HG03025 (cell line): ENCODE measurements at regions not wholly inside any gene's neighbourhood (a gene's known extent, or its start where the extent isn't known, plus 50 kb on each side); places are given as distances from the start of the nearest gene placed in this dataset.
"Not testable (repeated sequence)": the region's sequence is repeated elsewhere in the genome, so short reads cannot be mapped to it uniquely, and the experiment has no call there.

Experiments
- ATAC-seq: cut with Tn5 transposase; IDR thresholded peaks from one replicate; pipeline ENCODE4 v1.9.1; 2021; ENCODE audit warnings: mild to moderate bottlenecking, moderate library complexity; ENCODE audit not compliant: unreplicated experiment, low FRiP score

DNA sequence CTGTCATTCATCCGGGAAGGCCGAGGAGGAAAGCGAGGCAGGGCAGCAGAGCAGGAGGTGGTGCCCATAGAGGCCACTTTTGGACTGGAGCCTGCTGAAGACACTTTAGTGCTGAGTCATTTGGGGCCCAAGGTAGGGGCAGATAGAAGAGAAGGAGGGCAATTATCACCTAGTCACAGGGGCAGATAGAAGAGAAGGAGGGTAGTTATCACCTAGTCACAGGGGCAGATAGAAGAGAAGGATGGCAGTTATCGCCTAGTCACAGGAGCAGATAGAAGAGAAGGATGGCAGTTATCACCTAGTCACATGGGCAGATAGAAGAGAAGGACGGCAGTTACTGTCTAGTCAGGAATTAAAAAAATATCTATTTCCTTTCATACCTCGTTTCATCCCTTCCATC lies 1372.6 kb downstream of the FOXD4L5 start:
- ATAC-seq = not testable (repeated sequence)

DNA sequence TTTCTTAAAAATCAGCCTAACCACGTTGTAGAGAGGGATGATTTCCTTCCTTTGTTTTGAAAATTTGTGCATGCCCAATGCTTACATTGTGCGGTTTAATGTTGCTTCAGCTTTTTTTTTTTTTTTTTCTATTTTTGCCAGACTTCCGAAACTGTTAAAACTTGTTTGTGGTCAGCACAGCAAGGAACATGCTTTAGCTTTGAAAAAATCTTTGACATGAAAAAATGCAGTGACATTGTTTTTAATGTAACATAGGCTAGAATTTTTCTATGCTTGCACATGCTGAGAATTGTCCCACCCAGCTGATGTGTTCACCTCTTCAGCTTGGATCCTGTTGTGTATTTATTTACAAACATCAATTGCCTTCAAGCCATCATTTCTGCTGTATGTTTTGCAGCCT lies 1375.9 kb downstream of the FOXD4L5 start:
- not testable (repeated sequence) for ATAC-seq

DNA sequence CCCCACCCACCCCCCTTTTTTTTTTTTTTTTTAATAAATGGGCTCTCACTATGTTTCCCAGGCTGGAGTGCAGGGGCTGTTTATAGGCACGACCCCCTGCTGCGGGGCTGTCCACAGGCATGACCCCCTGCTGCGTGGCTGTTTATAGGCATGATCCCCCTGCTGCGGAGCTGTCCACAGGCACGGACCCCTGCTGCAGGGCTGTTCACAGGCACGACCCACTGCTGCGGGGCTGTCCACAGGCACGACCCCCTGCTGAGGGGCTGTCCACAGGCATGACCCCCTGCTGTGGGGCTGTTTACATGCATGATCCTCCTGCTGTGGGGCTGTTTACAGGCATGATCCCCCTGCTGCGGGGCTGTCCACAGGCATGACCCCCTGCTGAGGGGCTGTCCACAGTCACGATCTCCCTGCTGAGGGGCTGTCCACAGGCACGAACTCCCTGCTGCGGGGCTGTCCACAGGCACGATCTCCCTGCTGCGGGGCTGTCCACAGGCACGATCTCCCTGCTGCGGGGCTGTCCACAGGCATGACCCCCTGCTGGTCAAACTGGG lies 1385.3 kb downstream of the FOXD4L5 start:
- ATAC-seq = not testable (repeated sequence)

DNA sequence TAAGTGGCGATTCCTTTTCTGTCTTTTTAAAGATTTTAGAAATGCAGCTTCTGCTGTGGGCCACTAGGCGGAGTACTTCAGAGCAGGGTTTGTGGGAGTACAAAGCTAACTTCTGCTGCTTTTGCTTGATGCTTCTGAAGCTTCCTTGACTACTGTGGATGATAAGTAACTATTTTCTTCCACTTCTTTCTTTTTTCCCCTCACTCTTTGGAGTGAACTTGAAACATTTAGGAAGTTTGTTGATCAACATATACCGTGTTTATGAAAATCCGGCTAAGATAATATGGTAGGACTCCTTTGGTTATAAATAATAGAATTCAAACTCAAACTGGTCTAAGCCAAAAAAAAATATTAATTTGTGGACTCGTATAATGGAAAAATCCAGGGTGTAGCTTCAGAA lies 1403.6 kb downstream of the FOXD4L5 start:
- not testable (repeated sequence) for ATAC-seq

DNA sequence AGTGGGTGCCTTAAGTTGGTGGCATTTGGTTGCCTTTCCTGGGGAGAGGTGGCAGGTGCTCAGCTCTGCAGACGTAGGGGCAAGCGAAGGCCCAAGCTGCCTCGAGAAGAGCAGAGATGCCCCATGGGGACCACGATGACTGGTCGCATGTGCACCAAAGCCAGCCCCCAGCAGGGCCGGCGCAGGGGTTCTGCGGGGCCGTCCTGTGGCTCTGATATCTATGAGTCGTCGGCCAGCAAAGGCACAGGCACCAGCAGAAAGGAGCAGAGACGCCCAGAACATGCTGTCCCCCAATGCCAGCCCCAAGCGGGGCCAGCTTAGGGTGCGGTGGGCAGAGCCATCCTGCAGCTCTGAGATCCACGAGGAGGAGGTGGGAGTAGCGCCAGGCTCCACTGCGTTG lies 1408.6 kb downstream of the FOXD4L5 start:
- ATAC-seq = not testable (repeated sequence)

DNA sequence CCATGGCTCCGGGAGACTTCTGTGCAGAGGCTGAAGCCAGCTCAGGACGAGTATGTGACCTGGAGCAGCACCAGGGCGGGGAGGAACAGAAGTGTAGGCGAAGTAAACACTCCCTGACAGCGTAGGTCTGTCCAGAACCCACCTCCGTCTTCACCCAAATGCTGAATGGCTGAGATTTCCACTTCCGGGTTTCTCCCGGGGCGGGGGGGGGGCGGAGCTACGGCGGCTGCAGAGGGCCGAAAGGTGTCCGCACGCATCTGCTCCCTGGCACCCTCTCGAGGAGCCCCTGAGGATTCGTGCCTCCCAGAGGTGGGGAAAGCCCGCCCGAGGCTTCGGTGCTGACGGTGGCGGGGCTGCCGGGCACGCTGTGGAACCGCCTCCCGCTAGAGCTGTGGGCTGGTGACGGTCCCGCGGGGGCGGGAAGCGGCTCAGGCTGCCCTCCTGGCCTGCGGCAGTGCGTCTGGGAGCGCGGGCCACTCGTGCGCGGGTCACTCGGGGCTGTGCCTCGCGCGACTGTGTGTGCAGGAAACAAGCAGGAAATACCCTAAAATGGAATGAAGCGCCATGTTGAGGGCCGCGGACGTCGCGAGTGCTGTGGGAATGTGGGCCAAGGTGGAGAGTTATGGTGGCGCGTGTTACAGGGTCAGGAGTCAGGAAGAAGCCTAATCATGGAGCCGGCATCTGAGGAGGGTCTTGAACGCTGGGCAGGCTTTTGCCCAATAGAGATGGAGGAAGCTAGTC lies 1425.4 kb downstream of the FOXD4L5 start:
- no peak for ATAC-seq

DNA sequence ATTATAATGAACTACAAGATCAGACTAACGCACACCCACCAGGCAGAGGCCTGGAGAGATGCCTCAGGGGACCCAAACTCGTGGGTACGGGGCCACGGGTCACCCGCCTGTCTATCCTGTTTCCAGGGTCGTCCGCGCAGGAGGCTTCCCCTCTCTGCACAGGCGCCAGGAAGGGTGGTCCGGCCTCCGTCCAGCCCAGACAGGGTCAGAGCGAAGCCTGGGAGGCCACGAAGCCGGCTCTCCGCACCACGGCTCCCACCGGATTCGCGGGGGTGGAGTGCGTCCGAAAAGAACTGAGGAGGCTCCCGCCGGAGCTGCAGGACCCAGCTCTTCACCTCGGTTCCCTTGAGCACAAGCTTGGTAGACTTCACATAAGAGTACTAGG lies 1425.9 kb downstream of the FOXD4L5 start:
- not testable (repeated sequence) for ATAC-seq

DNA sequence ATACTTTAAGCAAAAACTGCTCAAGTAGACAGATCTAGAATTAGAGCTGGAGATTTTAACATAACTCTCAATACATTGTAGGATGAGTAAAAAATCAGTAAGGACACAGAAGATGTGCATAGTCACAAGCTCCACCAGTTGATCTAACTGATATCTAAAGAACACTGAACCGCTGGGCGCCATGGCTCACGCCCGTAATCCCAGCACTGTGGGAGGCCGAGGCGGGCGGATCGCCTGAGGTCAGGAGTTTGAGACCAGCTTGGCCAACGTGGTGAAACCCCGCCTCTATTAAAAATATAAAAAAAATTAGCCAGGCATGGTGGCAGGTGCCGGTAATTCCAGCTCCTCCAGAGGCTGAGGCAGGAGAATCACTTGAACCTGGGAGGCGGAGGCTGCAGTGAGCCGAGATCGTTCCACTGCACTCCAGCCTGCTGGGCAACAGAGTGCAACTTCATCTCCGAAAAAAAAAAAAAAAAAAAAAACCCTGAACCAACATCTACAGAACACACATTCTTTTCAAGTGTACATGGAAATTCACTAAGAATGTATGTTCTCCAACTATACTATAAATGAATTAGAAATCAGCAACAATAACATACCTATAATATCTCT lies 1431.8 kb downstream of the FOXD4L5 start:
- ATAC-seq = not testable (repeated sequence)

DNA sequence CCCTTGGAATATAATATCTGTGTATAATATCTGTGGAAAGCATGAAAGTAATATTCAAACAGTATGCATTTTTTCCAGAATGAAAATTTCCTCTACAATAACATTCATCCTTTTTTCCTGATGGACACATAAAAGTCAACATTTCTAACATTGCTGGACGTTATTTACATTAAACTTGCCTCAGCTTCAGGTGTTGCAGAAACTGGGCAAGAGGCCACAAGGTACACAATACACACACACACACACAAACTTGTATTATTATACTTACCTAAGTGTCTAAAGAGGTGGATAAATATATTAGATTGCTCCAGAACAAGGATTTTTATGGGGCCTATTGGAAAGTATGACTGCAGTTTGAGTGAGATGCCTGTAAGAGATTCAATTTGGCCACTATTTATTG lies 1460.2 kb downstream of the FOXD4L5 start:
- ATAC-seq = not testable (repeated sequence)

DNA sequence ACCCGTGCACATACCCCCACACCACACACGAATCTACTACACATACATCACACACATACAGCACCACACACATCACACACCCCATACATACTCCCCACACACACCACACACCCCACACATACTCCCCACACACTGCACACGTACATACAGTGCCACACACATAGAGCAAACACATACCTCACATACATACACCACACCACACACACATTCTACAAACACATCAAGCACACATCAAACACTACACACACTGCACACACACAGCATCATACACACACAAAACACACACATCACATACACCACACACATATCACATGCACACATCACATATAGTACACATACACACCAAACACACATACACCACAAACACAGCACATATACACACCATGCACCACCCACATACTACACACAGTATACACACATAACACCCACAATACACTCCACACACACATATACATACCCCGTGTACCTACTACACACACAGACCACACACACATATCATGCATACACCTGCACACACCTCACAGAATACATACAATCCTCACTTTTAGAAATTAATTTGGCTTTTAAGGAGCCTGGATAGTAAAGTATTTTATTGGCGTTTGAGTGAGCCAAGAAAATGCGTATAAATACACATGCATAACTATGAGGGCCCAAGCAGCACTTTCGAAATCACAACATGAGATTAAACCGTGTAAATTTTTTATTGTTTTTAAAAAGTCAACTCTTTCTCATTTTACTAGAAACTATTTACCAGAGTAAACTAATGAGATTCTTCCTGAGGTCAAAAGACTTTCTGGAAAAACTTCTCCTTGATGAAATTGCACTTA lies 1461.4 kb downstream of the FOXD4L5 start:
- ATAC-seq = not testable (repeated sequence)

DNA sequence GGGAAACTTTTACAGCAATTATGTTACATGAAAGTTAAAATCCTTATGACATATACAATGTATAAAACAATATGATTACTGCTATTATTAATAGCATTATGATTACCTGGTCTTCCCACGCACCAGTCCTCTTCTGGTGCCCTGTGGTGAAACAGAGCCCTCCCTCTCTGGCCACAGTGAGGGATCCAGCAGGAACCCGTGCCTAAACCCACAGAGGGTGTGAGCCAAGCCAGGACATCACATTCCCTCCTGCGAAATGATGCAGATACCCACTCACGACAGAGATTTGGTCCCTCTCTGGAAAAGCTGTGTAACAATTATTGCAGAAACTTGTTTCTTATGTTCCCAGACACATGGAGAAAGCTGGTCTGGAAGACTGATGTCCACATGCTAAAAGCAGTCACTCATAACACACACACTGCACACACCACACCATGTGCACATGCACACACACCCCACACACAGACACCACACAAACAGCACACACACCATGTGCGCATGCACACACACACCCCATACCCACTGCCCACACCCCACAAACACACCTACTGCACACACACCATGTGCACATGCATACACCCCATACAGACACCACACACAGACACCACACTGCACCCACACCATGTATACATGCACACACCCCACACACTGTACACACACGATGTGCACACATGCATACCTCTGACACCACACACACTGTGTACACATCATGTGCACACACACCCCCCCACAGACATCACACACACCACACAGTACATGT lies 1462.2 kb downstream of the FOXD4L5 start:
- ATAC-seq = not testable (repeated sequence)

DNA sequence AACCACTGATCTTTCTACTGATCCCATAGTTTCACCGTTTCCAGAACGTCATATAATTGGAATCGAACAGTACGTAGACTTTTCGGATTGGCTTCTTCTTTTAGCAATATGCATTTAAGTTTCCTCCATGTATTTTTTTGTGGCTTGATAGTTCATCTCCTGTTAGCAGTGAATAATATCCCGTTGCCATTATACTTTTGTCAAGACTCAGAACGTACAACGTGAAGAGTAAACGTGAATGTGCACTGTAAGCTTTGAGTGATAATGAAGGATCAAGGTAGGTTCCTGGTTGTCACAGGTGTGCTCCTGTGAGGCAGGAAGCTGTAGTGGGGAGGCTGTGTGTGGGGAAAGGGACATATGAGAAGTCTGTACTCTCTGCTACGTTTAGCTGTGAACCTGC lies 1463.7 kb downstream of the FOXD4L5 start:
- not testable (repeated sequence) for ATAC-seq

DNA sequence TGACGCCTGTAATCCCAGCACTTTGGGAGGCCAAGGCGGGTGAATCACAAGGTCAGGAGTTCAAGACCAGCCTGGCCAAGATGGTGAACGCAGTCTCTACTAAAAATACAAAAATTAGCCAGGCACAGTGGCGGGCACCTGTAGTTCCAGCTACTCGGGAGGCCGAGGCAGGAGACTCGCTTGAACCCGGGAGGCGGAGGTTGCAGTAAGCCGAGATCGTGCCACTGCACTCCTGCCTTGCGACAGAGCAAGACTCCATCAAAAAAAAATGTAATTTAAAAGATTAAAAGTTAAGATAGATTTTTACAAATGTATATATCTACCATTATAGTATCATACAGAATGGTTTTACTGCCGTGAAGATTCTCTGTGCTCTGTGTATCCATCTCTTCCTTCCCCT lies 1464.1 kb downstream of the FOXD4L5 start:
- ATAC-seq = not testable (repeated sequence)

DNA sequence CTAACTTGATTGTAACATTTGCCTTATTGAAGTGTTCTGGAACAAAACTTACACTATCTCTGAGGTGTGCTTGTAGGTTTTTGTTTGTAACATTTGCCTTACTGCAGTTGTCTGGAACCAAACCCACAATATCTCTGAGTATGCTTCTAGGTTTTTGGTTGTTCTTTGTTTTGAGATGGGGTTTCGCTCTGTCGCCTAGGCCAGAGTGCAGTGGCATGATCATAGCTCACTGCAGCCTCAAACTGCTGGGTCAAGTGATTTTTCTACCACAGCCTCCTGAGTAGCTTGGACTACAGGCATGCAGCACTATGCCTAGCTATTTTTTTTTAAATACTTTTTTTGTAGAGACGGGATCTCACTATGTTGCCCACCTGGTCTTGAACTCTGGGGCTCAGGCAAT lies 1464.6 kb downstream of the FOXD4L5 start:
- ATAC-seq = not testable (repeated sequence)

DNA sequence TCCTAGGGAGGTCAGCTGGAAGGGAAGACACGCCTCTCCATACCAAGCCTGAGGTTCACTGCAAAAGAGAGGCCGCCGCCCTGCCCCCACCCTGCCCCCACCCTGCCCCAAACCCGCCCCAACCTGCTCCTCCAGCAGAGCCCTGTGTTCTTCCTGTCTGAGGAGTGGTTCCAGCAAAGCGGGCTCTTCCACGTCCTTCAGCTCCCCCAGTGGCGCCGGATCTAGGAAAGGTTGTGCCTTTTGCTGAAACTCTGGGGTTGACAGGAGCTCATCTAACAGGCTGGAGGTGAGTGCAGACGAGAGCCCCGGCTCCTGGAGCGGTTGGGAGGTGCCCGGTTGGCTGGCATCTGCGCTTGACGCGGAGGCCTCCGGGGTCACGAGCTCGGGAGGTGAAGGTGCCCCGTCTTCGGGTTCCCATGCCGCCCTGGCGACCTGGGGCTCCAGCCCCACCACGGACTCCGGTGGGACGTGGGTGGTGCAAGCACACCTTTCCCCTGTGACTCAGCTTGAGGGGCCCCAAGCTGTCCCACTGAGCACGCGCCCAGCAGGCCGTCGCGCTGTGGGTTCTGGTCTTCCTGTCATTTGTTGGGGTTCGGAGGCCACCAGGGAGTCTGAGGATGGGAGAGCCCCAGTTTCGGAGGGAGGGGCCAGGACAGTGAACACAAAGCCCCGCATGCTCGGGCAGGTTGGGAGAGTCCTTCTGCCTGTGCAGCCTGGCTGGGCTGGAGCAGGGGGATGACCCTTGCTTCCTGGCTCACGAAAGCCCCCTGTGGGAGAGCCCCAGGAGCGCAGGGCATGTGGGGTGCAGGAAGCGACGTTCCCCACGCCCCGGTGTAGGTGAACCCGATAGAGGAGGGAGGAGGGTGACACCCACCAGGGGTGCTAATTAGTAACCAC lies 1467.1 kb downstream of the FOXD4L5 start:
- peak; percentile 49 for ATAC-seq

DNA sequence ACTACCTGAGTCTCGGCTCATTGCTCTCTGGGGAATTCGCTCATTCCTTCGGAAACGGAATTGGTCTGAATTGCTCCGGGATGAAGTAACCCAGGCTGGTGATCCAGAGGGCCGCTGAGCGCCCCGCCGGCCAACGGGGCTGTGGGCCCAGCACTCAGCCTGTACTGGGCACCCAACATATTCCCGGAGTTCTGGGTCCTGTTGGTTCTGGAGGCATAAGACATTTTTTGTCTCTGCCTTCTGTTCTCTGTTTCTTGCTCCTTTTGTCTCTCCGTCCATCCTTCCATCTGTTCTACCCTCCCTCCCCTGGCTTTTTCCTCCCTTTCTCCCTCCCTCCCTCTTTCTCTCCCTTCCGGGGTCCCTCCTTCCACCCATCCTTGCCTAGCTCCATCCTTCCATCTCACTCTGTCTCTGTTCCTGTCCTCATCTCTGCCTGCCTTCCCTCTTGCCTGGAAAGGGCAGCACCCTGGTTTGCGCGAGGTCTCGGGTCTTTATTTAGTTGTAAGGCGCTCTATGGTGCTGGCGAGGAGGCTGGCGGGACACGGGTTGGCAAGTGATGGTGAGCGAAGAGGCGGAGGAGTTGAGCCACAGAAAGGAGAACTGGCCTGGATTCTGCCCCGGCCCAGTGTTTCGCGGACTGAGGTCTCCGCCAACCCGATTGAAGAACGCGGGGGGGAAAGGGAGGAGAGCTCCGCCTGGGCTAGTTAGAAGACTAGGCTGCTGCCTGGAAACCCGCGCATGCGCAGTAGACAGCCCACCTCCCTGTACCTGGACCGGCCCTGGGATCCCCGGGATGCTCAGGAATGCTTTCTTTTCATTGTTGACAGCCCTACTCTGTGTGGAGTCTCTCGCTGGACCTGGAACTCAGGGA lies 1468.0 kb downstream of the FOXD4L5 start:
- ATAC-seq = peak; percentile 72

DNA sequence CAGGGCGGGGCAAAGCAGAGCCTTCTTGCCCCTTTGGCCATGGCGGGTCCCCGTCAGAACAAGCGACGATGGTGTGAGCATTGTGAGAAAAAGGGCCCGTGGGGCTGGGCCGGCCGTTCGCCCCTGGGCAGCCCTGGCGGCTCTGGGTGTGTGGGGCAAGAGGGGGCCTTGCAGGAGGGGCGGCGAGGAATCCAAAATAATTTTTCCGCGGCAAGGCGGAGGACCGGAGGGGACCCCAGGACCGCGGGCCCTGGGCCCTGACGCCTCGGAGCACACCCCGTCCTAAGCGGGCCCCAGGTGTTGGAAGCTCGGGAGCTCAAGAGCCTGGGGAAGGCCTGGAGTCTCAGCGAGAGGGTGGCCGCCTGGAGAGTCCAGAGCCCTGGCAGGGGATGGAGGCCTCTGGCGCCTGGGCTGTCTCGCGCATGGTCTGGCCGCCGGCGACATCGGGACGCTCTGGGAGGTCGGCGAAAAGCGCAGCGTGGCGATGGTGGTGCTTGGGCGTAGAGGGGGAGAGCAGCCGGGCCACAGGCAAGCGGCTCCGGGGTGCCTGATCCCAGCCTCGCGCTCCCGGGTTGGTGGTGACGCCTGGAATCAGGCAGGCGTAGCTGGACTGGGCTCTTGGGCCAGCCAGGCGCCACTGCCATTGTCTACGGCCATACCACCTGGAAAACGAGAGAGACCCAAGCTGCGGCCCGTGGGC lies 1469.9 kb downstream of the FOXD4L5 start:
- not testable (repeated sequence) for ATAC-seq
